Suprapubic skin (tissue), 4 donors: ENCODE measurements at regions not wholly inside any gene's neighbourhood (a gene's known extent, or its start where the extent isn't known, plus 50 kb on each side); places are given as distances from the start of the nearest gene placed in this dataset.

Experiments
- DNase-seq, 2 donors: peaks; one replicate each; pipeline ENCODE4 v3.0.0-alpha.2; 2019; ENCODE audit warnings: low spot score in 2 of 2
- H3K27ac ChIP-seq: fragments of 200-600 bp; sonication (generic); one replicate; pipeline ENCODE4 v1.5.1; 2019
- H3K27me3 ChIP-seq: fragments of 200-600 bp; sonication (generic); one replicate; pipeline ENCODE4 v1.5.1; 2019
- H3K36me3 ChIP-seq: fragments of 200-600 bp; sonication (generic); one replicate; pipeline ENCODE4 v1.5.1; 2019
- H3K4me1 ChIP-seq: fragments of 200-600 bp; sonication (generic); one replicate; pipeline ENCODE4 v1.5.1; 2019
- H3K4me3 ChIP-seq: fragments of 200-600 bp; sonication (generic); one replicate; pipeline ENCODE4 v1.5.1; 2019; ENCODE audit warnings: mild to moderate bottlenecking
- H3K9me3 ChIP-seq: fragments of 200-600 bp; sonication (generic); one replicate; pipeline ENCODE4 v1.5.1; 2019
- EP300 ChIP-seq: sonication (generic); formaldehyde crosslinking; IDR thresholded peaks from one replicate; pipeline ENCODE4 v1.6.1; 2017; ENCODE audit warnings: antibody characterized with exemption
- POLR2A ChIP-seq, 2 donors: fragments of 450-650 bp; IDR thresholded peaks; one replicate each; pipeline ENCODE4 v1.6.1; 2017; ENCODE audit warnings: antibody characterized with exemption in 2 of 2, mild to moderate bottlenecking in 2 of 2, moderate library complexity in 2 of 2
- POLR2AphosphoS5 ChIP-seq, 3 donors: sonication (generic); formaldehyde crosslinking; IDR thresholded peaks; one replicate each; pipeline ENCODE4 v1.6.1; 2017; ENCODE audit warnings: antibody characterized with exemption in 3 of 3
- WGBS: methylation state at CpG from one replicate; pipeline ENCODE4 v1.1.5; 2018; 5-methylcytosine and 5-hydroxymethylcytosine counted together
- TF ChIP-seq, protein P1 (sequence below), 2 donors: fragments of 200-600 bp in 1 of 2; fragments of 450-650 bp in 1 of 2; sonication (generic) in 1 of 2; IDR thresholded peaks; one replicate each; pipeline ENCODE4 v1.5.1; 2016 to 2019; ENCODE audit warnings: antibody characterized with exemption in 2 of 2, mild to moderate bottlenecking in 1 of 2, moderate library complexity in 1 of 2

DNA sequence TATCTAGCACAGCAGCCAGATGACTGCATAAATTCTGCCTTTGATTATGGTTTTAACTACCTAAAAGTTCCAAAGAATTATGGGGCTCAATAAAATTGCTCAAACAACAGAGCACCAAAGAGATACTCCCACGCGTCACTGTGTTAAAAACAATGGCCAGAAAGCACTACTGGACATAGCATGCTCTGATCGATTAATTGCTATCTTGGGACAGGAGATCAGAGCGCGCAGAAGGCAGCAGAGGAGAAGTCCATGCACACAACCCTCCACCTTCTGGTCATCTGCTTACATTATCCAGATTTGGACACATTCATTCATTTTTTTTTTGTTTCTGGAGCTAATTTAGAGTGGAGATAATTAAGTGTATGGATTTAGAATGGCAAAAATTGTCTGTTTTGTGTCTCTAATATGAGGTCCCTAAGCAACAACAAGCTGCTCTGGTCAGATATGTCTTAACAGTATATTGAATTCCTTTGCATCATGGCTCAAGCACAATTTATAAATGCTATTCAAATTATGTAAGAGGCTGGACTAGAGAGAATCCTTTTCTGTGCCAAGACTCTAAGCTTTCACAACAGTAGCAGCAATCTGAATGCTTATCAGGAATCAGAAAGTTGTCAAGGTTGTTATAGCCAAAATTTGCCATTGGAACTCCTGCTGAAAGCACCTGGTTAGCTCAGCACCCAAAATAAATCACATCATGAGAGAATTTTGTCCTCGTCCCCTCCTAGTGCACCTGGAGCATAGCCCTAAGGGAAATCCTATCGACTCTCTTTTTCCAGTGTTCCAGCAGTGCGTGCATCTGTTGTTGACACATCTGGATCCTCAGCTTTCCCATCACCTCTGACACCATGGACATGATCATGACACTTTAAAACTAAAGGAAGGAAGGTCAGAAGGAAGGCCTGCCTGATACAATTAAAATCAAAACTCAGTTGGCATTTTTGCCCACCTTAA, 98.6 kb upstream of the HMHB1 start:
- 76% methylated on average over 8 of the region's 8 CpGs for WGBS
- Histone ChIP-seq H3K9me3 (no peaks in the 10 kb centered on the region), H3K36me3 (no peaks in the 10 kb centered on the region), H3K4me3 (no peak overlapping the region), H3K27ac (no peak overlapping the region), H3K4me1 (peaks cover 12% of the 10 kb centered on the region), H3K27me3 (no peaks in the 10 kb centered on the region)
- DNase-seq, result no peak
- TF ChIP-seq EP300 (no peak), POLR2A (IDR thresholded peaks at IDR 0.05) (no peak), POLR2AphosphoS5 (IDR thresholded peaks at IDR 0.05) (no peak)
- TF ChIP-seq, protein P1, sequence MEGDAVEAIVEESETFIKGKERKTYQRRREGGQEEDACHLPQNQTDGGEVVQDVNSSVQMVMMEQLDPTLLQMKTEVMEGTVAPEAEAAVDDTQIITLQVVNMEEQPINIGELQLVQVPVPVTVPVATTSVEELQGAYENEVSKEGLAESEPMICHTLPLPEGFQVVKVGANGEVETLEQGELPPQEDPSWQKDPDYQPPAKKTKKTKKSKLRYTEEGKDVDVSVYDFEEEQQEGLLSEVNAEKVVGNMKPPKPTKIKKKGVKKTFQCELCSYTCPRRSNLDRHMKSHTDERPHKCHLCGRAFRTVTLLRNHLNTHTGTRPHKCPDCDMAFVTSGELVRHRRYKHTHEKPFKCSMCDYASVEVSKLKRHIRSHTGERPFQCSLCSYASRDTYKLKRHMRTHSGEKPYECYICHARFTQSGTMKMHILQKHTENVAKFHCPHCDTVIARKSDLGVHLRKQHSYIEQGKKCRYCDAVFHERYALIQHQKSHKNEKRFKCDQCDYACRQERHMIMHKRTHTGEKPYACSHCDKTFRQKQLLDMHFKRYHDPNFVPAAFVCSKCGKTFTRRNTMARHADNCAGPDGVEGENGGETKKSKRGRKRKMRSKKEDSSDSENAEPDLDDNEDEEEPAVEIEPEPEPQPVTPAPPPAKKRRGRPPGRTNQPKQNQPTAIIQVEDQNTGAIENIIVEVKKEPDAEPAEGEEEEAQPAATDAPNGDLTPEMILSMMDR (IDR thresholded peaks at IDR 0.05), result no peak

DNA sequence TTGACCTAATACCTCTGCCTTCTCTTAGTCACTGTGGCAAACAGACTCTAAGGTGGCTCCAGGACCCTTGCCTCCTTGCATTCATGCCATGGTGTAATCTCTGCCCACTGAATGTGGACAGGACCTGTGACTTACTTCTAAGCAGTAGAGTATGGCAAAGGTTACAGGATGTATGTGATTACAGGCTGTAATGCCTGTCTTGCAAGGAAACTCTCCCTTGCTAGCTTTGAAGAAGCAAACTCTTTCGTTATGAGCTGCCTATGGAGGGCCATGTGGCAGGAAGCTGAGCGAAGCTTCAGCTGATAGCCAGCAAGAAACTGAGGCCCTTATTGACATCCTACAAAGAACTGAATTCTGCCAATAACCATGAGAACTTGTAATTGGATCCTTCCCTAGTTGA, 103.3 kb upstream of the HMHB1 start:
- WGBS, result 100% methylated on average over 2 of the region's 2 CpGs
- no peaks in the 10 kb centered on the region for H3K36me3 ChIP-seq
- no peak overlapping the region for H3K27ac ChIP-seq
- no peak overlapping the region for H3K4me3 ChIP-seq
- no peak for DNase-seq
- no peaks in the 10 kb centered on the region for H3K9me3 ChIP-seq
- H3K27me3 ChIP-seq, result no peaks in the 10 kb centered on the region
- H3K4me1 ChIP-seq, result peaks cover 11% of the 10 kb centered on the region
- TF ChIP-seq POLR2A (IDR thresholded peaks at IDR 0.05) (no peak), EP300 (no peak), POLR2AphosphoS5 (IDR thresholded peaks at IDR 0.05) (no peak)
- TF ChIP-seq, protein P1 (IDR thresholded peaks at IDR 0.05), result no peak

DNA sequence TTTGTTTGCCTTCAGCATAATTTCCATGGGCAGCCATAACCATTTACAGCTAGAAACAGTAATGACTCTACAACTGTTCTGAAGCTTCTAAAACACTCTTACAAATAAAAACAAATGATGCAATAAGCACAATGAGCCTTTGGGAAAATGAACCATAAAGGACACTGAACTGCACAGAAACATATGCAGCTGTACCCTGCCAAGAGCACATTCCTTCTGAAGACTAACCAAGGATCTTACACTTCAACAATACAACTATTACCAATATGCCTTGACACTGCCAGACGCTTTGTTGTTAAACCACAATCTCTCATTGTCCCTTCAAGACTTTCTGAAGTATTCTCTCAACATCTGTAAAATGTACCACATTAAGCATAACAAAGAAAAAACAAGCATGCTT, 104.2 kb upstream of the HMHB1 start:
- Histone ChIP-seq H3K27me3 (no peaks in the 10 kb centered on the region), H3K4me1 (peaks cover 3% of the 10 kb centered on the region), H3K9me3 (no peaks in the 10 kb centered on the region), H3K27ac (no peak overlapping the region), H3K36me3 (no peaks in the 10 kb centered on the region), H3K4me3 (no peak overlapping the region)
- 29% methylated on average over 1 of the region's 1 CpG for WGBS
- DNase-seq, result no peak
- TF ChIP-seq, protein P1 (IDR thresholded peaks at IDR 0.05), result no peak
- TF ChIP-seq POLR2A (IDR thresholded peaks at IDR 0.05) (no peak), EP300 (no peak), POLR2AphosphoS5 (IDR thresholded peaks at IDR 0.05) (no peak)

DNA sequence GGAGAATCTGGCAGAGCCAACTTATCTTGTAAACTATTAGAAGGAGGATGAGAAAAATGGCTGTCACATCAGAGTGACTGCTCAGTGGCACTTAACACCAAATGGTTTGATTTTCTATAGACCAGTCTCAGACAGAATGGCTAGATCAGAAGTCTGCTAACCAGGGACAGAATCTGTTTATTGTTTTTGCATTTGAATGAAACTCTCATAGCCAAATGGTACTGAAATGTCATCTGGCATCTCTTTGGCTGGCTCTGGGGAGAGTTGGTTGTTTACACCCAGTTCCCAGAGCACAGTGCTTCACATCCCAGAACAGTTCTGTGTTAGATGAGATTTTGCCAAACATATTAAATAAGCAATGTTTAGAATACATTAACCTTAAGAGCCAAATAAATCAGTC, 106.6 kb upstream of the HMHB1 start:
- DNase-seq, result no peak
- no peak overlapping the region for H3K27ac ChIP-seq
- H3K4me1 ChIP-seq, result peaks cover 3% of the 10 kb centered on the region
- no peaks in the 10 kb centered on the region for H3K36me3 ChIP-seq
- H3K9me3 ChIP-seq, result no peaks in the 10 kb centered on the region
- no peak overlapping the region for H3K4me3 ChIP-seq
- no peaks in the 10 kb centered on the region for H3K27me3 ChIP-seq
- TF ChIP-seq, protein P1 (IDR thresholded peaks at IDR 0.05), result no peak
- TF ChIP-seq EP300 (no peak), POLR2A (IDR thresholded peaks at IDR 0.05) (no peak), POLR2AphosphoS5 (IDR thresholded peaks at IDR 0.05) (no peak)

DNA sequence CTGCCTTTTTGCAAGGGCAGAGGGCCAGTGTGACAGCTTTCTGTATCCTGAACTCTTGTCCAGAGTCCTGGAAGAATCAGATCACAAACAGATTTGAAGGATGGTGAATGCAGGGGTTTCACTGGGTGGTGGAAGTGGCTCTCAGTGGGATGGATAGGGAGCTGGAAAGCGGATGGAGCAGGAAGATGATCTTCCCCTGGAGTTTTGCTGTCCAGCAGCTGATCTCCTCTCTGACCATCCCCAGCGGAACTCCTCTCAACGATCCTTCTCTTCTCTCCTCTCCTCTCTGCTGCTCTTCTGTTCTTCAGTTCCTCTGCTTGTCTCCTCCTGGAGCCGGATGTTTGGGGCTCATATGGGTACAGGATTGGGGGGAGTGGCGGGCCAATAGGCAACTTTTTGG, 108.3 kb upstream of the HMHB1 start:
- DNase-seq, result no peak
- Histone ChIP-seq H3K27ac (no peak overlapping the region), H3K4me3 (no peak overlapping the region), H3K27me3 (no peaks in the 10 kb centered on the region), H3K36me3 (no peaks in the 10 kb centered on the region), H3K4me1 (peaks cover 3% of the 10 kb centered on the region), H3K9me3 (no peaks in the 10 kb centered on the region)
- 95% methylated on average over 5 of the region's 5 CpGs for WGBS
- TF ChIP-seq, protein P1 (IDR thresholded peaks at IDR 0.05), result no peak
- no peak for TF ChIP-seq POLR2AphosphoS5 (IDR thresholded peaks at IDR 0.05)
- no peak for TF ChIP-seq EP300
- no peak for TF ChIP-seq POLR2A (IDR thresholded peaks at IDR 0.05)
